GM12873 (cell line): ENCODE measurements at regions not wholly inside any gene's neighbourhood (a gene's known extent, or its start where the extent isn't known, plus 50 kb on each side); places are given as distances from the start of the nearest gene placed in this dataset.

ENCODE experiments used
- CTCF ChIP-seq: IDR thresholded peaks from 2 replicates; pipeline ENCODE4 v1.5.1; 2012; ENCODE audit warnings: low read depth, mild to moderate bottlenecking, moderate library complexity, low read length, control low read depth; ENCODE audit not compliant: insufficient read depth; ENCODE audit errors: missing control alignments

DNA sequence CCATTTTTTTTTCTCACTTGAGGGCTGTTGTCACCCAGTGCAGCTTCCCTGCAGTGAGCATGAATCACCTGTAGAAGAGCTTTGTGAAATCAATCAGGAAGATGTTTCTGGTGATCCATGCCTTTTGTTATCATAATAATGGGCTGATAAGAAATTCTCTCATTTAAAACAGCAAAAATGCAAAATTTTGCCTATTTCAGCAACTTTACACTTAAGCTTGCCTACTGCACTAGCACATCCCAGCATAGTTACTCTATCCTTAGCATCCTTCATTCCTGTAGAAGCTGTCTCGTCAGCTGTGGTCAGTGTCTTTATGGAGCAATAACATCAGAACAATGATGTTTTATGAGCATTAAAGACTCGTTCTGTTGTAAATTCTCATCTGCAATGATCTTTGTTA is 178.6 kb upstream of the ZNF804A start:
- no peak for TF ChIP-seq CTCF

GRCh38 chr2:184425083-184425482 is 173.2 kb upstream of the ZNF804A start:
- TF ChIP-seq CTCF, result no peak

GRCh38 chr2:184444217-184444616 is 154.1 kb upstream of the ZNF804A start:
- no peak for TF ChIP-seq CTCF

DNA sequence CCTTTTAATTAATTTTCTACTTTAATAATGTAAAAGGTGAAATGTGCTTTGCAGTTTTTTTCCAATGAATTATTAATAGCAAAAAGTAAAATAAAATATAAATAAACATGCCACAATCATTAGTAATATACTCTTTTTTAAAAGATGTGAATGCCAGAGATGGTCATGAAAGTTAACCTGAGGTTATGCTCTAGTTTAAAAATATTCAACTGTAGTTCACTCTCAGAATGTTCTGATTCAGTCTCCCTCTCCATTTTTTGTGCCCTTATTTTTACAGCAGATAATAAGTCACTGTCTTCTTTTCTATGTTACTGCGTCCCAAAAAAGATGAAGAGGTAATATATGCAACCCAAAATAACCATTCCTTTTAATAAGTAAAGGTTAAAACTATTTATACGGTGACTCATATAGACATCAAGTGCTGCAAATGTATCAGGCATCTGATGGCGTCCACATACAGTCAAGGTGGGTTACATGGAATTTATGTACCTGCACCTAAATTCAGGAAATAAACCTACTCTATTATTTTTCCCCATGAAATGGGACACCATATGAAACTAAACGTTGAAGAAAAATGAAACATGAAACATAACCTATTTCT is 153.6 kb upstream of the ZNF804A start:
- no peak for TF ChIP-seq CTCF

- no peak for TF ChIP-seq CTCF
Observed at GRCh38 chr2:184449760-184450159, 148.6 kb upstream of the ZNF804A start.

GRCh38 chr2:184452907-184453306 is 145.4 kb upstream of the ZNF804A start:
- no peak for TF ChIP-seq CTCF

GRCh38 chr2:184455624-184456023 is 142.7 kb upstream of the ZNF804A start:
- no peak for TF ChIP-seq CTCF
